GM12873 (cell line): ENCODE measurements at regions not wholly inside any gene's neighbourhood (a gene's known extent, or its start where the extent isn't known, plus 50 kb on each side); places are given as distances from the start of the nearest gene placed in this dataset.

ENCODE experiments used
- TF ChIP-seq, protein P1 (sequence below): IDR thresholded peaks from 2 replicates; pipeline ENCODE4 v1.5.1; 2012; ENCODE audit warnings: low read depth, mild to moderate bottlenecking, moderate library complexity, low read length, control low read depth; ENCODE audit not compliant: insufficient read depth; ENCODE audit errors: missing control alignments

DNA sequence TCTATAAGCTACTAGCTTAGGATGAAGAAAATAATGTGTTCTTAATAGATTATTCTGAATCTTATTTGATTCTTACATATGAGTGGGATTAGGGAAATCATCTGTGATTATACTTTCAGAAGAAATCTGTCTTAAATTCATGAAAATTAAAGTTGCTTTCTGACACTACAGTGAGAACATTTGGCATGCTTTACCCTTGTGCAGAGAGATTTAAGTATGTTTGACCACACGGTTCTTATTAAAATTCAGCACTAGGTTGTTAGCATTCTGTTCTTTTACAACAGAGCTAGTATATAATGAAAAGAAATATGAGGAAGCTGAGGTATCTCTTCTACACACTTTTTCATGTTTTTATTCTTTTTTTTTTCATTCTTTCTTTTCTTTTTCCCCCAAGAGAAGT, 2723.9 kb downstream of the PCDH9 start:
- TF ChIP-seq, protein P1, sequence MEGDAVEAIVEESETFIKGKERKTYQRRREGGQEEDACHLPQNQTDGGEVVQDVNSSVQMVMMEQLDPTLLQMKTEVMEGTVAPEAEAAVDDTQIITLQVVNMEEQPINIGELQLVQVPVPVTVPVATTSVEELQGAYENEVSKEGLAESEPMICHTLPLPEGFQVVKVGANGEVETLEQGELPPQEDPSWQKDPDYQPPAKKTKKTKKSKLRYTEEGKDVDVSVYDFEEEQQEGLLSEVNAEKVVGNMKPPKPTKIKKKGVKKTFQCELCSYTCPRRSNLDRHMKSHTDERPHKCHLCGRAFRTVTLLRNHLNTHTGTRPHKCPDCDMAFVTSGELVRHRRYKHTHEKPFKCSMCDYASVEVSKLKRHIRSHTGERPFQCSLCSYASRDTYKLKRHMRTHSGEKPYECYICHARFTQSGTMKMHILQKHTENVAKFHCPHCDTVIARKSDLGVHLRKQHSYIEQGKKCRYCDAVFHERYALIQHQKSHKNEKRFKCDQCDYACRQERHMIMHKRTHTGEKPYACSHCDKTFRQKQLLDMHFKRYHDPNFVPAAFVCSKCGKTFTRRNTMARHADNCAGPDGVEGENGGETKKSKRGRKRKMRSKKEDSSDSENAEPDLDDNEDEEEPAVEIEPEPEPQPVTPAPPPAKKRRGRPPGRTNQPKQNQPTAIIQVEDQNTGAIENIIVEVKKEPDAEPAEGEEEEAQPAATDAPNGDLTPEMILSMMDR: no peak

DNA sequence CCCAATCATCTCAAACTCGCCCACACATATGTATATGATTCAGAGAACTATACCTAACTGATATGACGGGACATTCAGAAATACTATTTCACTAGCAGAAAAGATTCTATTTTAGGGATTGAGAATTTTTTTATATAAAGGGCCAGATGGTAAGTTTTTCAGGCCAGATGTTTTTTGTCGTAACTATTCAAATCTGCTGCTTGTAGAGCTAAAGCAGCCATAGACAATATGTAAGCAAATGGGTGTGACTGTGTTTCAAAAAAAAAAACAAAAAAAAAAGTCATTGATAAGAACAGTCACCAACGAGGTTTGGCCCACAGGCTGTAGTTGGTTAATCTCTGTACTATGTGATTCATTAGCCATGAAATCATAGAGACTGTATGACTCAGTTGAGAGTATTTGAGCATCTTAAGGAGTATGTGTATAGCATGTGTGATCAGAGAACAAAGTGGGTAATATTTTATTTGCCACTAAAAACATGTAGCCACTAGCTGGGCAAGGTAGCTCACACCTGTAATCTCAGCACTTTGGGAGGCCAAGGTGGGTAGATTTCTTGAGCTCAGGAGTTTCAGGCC, 2724.7 kb downstream of the PCDH9 start:
- TF ChIP-seq, protein P1: no peak

DNA sequence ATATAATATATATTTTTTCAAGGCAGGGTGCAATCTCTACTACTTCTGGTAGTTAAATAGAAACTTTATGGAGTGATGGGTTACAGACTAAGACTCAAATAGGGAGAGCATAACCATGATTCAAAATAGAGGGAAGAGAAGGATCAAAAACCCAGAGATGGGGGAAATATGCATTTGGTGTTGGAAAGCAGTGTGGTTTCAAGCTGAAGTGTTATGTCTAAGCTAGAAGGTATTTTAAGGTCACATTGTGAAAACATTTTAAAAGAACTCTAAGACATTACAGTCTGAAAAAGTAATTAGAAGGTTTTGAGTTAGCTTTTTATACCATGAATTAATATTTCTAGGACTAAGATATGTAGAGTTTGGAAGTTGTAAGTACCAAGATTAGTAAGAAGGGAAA, 2741.4 kb downstream of the PCDH9 start:
- TF ChIP-seq, protein P1: no peak

DNA sequence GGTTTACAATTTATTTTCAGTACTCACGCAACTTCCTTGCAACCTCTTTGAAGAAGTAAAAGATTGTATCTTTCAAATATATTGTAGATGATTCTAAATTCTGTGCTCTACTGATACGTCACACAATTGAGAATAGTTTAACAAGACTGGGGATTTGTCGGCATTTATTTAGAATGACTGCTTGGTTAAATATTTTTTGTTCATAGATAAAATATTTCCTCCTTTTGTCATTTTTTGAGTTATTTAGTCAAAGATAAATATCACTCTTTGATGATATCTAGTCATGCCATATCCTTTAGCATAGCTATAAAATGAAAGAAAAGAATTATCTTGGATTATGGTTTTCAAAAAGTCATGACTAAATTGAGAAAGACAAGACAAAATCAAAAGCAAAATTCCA, 2747.8 kb downstream of the PCDH9 start:
- TF ChIP-seq, protein P1: no peak

DNA sequence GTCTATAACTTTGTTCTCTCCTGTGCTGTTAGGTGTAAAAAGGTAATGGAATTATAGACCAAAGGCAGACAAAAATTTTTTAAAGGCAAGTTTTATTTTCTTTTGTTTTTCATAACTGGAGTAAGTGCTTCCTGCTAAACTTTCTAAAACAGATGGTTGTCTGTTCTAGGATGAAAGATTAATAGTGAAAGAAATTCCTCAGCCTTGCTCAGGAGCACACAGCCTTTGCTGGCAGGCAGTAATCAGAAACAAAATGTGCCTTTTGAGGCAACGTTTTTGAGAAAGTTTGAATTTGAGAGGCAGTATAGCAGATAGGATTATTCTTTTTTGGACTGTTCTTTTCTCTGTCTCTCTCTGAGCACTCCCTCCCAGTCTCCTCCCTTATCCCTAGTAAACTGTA, 2749.5 kb downstream of the PCDH9 start:
- TF ChIP-seq, protein P1: no peak

DNA sequence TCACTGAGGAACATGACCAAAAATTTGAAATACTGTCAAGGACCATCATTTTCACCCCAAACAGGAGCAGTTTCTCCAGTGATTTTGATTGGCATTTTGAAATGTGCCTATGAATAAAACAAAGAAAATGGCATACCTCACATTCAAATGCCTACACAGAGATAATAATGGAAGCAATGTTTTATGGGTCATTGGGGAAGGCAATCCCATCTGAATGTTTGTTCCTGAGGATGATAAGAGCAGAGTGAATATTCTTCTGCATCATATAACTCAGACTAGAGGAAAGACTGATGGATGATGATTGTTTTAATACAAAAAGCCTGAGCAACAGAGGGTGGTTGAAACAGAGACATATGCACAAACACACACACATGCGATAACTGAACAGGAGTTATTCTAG, 2749.9 kb downstream of the PCDH9 start:
- TF ChIP-seq, protein P1: no peak

DNA sequence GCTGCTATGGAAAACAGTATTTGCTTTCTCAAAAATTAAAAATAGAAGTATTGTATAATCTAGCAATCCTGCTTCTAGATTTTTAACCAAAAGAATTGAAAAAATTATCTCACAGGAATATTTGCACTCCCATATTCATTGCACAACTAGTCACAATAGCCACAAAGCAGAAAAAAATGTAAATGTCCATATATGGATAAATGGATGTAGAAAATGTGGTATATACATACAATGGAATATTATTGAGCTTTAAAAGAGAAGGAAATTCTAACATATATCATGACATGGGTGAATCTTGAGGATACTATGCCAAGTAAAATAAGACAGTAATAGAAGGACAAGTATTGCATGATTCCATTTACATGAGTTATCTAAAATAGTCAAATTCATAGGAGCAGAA, 2753.0 kb downstream of the PCDH9 start:
- TF ChIP-seq, protein P1: no peak

DNA sequence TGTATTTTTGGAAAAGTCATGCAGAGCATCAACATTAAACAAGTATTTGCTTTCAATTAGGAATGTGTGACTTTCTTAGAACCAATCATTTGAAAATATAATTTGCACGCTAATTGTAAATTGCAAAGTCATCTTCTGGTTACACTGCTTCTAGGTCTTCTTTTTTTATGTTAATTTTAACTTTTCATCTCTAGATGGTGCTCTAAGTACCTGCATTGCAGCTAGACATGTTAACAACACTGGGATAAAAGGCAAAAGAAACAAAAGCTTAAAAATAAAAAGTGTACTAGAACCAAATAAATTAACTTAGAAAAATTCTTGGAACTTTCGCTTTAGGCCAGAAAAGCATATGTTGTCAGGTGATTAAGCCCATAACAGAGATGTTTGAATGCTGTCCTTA, 2758.2 kb downstream of the PCDH9 start:
- TF ChIP-seq, protein P1: no peak
